Peyer's patch (tissue), 4 donors: ENCODE measurements at regions not wholly inside any gene's neighbourhood (a gene's known extent, or its start where the extent isn't known, plus 50 kb on each side); places are given as distances from the start of the nearest gene placed in this dataset.

Source experiments
- DNase-seq, 3 donors: peaks; one replicate each; pipeline ENCODE4 v3.0.0-alpha.2; 2017 to 2019
- H3K27ac ChIP-seq, 4 donors: fragments of 200-600 bp; sonication (generic); one replicate each; pipeline ENCODE4 v1.5.1; 2016 to 2019
- H3K27me3 ChIP-seq, 2 donors: fragments of 200-600 bp; sonication (generic); one replicate each; pipeline ENCODE4 v1.5.1; 2019
- H3K36me3 ChIP-seq, 3 donors: fragments of 200-600 bp; sonication (generic); one replicate each; pipeline ENCODE4 v1.5.1; 2016 to 2019
- H3K4me1 ChIP-seq, 4 donors: fragments of 200-600 bp; sonication (generic); one replicate each; pipeline ENCODE4 v1.5.1; 2016 to 2019
- H3K4me3 ChIP-seq, 4 donors: fragments of 200-600 bp; sonication (generic); 1 replicate in 3 of 4; 2 replicates in 1 of 4; pipeline ENCODE4 v1.5.1; 2016 to 2019; ENCODE audit warnings: mild to moderate bottlenecking in 1 of 4
- H3K9me3 ChIP-seq, 4 donors: fragments of 200-600 bp; sonication (generic); one replicate each; pipeline ENCODE4 v1.5.1; 2016 to 2019; ENCODE audit warnings: mild to moderate bottlenecking in 1 of 4
- CTCF ChIP-seq, 6 experiments: fragments of 450-650 bp in 4 of 6; fragments of 200-600 bp in 2 of 6; sonication (generic) in 1 of 6; IDR thresholded peaks; one replicate each; pipeline ENCODE4 v1.5.1; 2017 to 2019; ENCODE audit warnings: antibody characterized with exemption in 6 of 6, mild to moderate bottlenecking in 3 of 6, moderate library complexity in 1 of 6
- POLR2A ChIP-seq, 2 donors: fragments of 450-650 bp; IDR thresholded peaks; one replicate each; pipeline ENCODE4 v1.5.1; 2017; ENCODE audit warnings: antibody characterized with exemption in 2 of 2, mild to moderate bottlenecking in 2 of 2, moderate library complexity in 2 of 2

- Histone ChIP-seq H3K9me3 (no peaks in the 10 kb centered on the region), H3K4me1 (peaks cover 0 to 6% (median 0%) of the 10 kb centered on the region in 4 donors), H3K4me3 (no peak overlapping the region), H3K27me3 (no peaks in the 10 kb centered on the region), H3K36me3 (no peaks in the 10 kb centered on the region), H3K27ac (no peak overlapping the region)
- no peak for DNase-seq
- TF ChIP-seq POLR2A (IDR thresholded peaks at IDR 0.05) (no peak), CTCF (IDR thresholded peaks at IDR 0.05) (no peak)
Measured at GRCh38 chr9:89826186-89826585, 221.4 kb downstream of the GADD45G start.

GRCh38 chr9:89829346-89829745 is 224.5 kb downstream of the GADD45G start:
- no peaks in the 10 kb centered on the region for H3K27me3 ChIP-seq
- TF ChIP-seq CTCF (IDR thresholded peaks at IDR 0.05) = no peak
- H3K4me1 ChIP-seq = peaks cover 0 to 6% (median 0%) of the 10 kb centered on the region in 4 donors
- no peak overlapping the region for H3K27ac ChIP-seq
- H3K36me3 ChIP-seq = no peaks in the 10 kb centered on the region
- no peaks in the 10 kb centered on the region for H3K9me3 ChIP-seq
- H3K4me3 ChIP-seq = no peak overlapping the region
- no peak for DNase-seq

GRCh38 chr9:89835666-89836065 is 230.9 kb downstream of the GADD45G start:
- TF ChIP-seq POLR2A (IDR thresholded peaks at IDR 0.05) (no peak), CTCF (IDR thresholded peaks at IDR 0.05) (no peak)
- no peaks in the 10 kb centered on the region for H3K9me3 ChIP-seq
- H3K4me1 ChIP-seq = peaks cover 0 to 6% (median 0%) of the 10 kb centered on the region in 4 donors
- DNase-seq = no peak
- no peak overlapping the region for H3K27ac ChIP-seq
- H3K36me3 ChIP-seq = no peaks in the 10 kb centered on the region
- no peaks in the 10 kb centered on the region for H3K27me3 ChIP-seq
- H3K4me3 ChIP-seq = no peak overlapping the region

GRCh38 chr9:89837162-89837933 is 232.5 kb downstream of the GADD45G start:
- Histone ChIP-seq H3K27me3 (no peaks in the 10 kb centered on the region), H3K27ac (no peak overlapping the region), H3K36me3 (no peaks in the 10 kb centered on the region), H3K4me1 (peaks cover 0 to 6% (median 0%) of the 10 kb centered on the region in 4 donors), H3K9me3 (no peaks in the 10 kb centered on the region), H3K4me3 (no peak overlapping the region)
- TF ChIP-seq POLR2A (IDR thresholded peaks at IDR 0.05) (no peak), CTCF (IDR thresholded peaks at IDR 0.05) (no peak)
- DNase-seq = no peak

- no peaks in the 10 kb centered on the region for H3K27me3 ChIP-seq
- peaks cover 0 to 6% (median 0%) of the 10 kb centered on the region in 4 donors for H3K4me1 ChIP-seq
- DNase-seq = no peak
- no peak overlapping the region for H3K27ac ChIP-seq
- TF ChIP-seq POLR2A (IDR thresholded peaks at IDR 0.05) = no peak
- no peak for TF ChIP-seq CTCF (IDR thresholded peaks at IDR 0.05)
- H3K9me3 ChIP-seq = no peaks in the 10 kb centered on the region
- H3K4me3 ChIP-seq = no peak overlapping the region
- no peaks in the 10 kb centered on the region for H3K36me3 ChIP-seq
Measured at GRCh38 chr9:89837934-89838310, 233.1 kb downstream of the GADD45G start.
